Fibroblast of skin of abdomen (primary cell): ENCODE measurements at regions not wholly inside any gene's neighbourhood (a gene's known extent, or its start where the extent isn't known, plus 50 kb on each side); places are given as distances from the start of the nearest gene placed in this dataset.
"Not testable (repeated sequence)": the region's sequence is repeated elsewhere in the genome, so short reads cannot be mapped to it uniquely, and the experiment has no call there.

Experiments used
- DNase-seq: peaks from one replicate; pipeline ENCODE4 v3.0.0-alpha.2; 2013

GRCh38 chr3:177683586-177683985 lies 486.3 kb upstream of the TBL1XR1 start:
- DNase-seq, result no peak

DNA sequence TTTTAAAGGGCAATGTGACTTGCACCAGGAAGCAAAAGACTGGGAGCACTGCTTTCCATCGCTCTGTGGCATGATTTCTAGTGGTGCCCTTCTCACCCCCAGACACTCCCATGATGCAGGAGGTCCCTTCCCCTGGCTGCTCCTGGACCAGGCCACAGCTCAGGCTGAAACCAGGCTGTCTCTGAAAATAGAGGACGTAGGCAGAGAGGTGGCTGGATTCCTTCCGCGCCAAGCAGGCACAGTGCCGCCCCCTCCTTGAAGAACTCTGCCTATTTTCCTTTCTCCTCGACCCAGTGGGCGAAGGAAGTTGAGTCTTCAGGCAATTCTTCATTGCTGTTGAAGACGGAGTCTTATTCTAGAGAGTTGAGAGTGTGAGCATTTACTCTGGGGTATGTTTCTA lies 489.4 kb upstream of the TBL1XR1 start:
- DNase-seq, result no peak

GRCh38 chr3:177687291-177687690 lies 490.0 kb upstream of the TBL1XR1 start:
- no peak for DNase-seq

- DNase-seq, result no peak
Measured at GRCh38 chr3:177688152-177688551, 490.9 kb upstream of the TBL1XR1 start.

GRCh38 chr3:177689077-177689476 lies 491.8 kb upstream of the TBL1XR1 start:
- no peak for DNase-seq

- no peak for DNase-seq
Measured at GRCh38 chr3:177689869-177690268, 492.6 kb upstream of the TBL1XR1 start.

DNA sequence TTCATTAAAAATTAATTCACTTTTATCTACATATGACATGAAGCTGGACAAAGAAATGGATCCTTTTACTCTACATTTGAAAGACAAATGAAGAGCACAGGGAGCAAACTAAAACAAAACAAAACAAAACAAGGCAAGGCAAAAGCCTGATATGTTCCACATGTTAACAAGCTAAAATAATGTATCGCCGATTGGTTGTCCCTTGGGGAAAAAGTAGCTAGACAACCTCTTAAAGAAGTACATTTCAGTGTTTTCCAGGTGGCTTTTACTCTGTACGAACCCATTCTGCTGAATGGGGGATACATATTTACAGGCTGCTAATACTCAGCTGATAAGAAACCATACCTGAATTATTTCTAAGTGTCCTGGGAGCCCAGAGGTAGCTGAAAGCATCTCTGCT lies 493.0 kb upstream of the TBL1XR1 start:
- no peak for DNase-seq

DNA sequence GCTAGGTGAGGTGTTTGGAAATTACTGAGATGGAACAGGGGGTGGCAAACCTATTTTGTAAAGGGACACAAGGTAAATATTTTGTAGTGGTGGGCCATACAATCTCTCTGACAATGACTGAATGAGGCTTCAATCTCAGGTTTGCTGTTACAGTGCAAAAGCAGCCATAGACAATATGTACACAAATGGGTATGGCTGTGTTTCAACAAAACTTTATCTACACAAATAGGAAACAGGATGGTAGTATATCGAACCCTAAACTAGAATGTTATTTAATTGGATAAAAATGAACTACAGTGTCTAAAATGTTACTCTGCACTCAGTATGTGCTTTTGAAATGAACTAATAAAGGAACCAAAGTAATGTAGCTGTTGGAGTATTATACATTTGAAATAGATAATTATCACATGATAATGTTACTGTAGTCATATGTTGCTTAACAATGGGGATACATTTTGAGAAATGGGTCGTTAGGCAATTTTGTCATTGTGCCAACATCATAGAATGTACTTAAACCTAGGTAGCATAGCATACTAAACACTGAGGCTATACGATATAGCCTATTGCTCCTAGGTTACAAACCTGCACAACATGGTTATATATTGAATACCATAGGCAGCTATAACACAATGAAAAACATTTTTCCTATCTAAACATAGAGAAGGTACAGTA lies 495.2 kb upstream of the TBL1XR1 start:
- no peak for DNase-seq

DNA sequence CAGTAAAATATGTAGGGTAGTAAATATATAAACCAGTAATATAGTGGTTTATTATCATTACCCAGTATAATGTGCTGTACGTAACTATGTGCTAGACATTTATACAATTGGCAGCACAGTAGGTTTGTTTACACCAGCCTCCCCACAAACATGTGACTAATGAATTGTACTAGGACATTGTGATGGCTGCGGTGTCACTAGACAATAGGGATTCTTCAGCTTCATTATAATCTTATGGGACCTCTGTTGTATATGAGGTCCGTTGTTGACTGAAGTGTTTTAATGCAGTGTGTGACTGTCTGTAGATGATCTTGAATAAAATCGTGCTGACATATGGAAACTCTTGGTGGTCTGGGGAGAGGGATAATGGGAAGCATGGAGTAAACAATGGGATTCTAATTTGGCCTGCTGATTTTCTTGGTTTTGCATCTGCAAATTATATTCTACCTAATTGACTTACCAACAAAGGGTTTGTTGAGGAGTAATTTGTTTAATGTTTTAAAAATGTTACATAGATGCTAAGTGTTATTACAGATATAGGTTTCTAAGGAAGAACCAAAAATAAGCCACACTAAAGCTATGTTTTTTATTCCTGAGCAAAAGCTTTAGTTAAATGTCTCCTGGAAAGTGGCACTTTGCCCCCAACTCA lies 496.5 kb upstream of the TBL1XR1 start:
- DNase-seq, result no peak

- peak; percentile 52 for DNase-seq
Measured at GRCh38 chr3:177694316-177694715, 497.0 kb upstream of the TBL1XR1 start.

DNA sequence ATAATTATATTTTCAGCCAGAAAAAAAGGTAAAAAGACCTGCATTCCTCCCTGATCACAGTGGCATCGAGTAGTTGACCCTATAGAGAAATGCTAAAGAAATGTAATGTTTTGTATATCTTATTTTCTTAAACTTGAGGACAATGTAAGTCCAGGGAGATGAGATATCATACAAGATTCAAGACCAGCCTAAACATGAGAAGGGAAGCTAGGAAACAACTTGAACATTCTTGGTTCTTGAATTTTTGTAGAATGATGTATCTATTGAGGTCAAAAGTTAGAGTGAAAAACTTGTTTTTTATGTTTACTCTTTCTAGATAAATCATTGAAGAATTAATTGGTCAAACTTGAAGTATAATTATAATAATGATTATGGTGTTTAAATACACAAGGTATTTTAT lies 497.7 kb upstream of the TBL1XR1 start:
- DNase-seq, result no peak

- no peak for DNase-seq
Measured at GRCh38 chr3:177700117-177700516, 502.8 kb upstream of the TBL1XR1 start.

- no peak for DNase-seq
Measured at GRCh38 chr3:177703788-177704187, 506.5 kb upstream of the TBL1XR1 start.

- DNase-seq, result no peak
Measured at GRCh38 chr3:177705976-177706823, 508.9 kb upstream of the TBL1XR1 start.

GRCh38 chr3:177709470-177709869 lies 512.2 kb upstream of the TBL1XR1 start:
- not testable (repeated sequence) for DNase-seq

- DNase-seq, result no peak
Measured at GRCh38 chr3:177710506-177710905, 513.2 kb upstream of the TBL1XR1 start.

- no peak for DNase-seq
Measured at GRCh38 chr3:177711637-177712036, 514.4 kb upstream of the TBL1XR1 start.

- peak; percentile 47 for DNase-seq
Measured at GRCh38 chr3:177713928-177714900, 516.9 kb upstream of the TBL1XR1 start.

DNA sequence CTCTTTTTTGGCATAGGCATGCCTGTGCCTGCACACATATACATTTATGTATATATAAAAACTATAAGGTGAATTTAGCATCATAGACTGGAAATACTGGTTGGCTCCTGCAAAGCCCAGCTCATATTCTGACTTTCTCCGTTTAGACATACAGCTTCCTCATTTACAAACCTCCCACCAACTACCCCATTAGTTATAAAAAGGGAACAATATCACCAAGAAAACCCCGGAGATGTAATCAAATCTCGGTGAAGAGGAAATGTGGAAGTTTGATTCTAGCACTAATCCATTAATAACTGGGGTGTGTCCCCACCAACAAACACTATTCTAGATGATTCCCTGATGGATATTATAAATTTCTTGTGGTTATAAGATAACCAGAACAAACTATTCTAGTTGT lies 517.7 kb upstream of the TBL1XR1 start:
- DNase-seq, result no peak

GRCh38 chr3:177715980-177716379 lies 518.7 kb upstream of the TBL1XR1 start:
- no peak for DNase-seq

GRCh38 chr3:177720927-177721326 lies 523.6 kb upstream of the TBL1XR1 start:
- not testable (repeated sequence) for DNase-seq
